ENCODE measurements at regions not wholly inside any gene's neighbourhood (a gene's known extent, or its start where the extent isn't known, plus 50 kb on each side); places are given as distances from the start of the nearest gene placed in this dataset.

- TF ChIP-seq POLR2A (IDR thresholded peaks at IDR 0.05) (no peak), CTCF (IDR thresholded peaks at IDR 0.05) (no peak)
- intact Hi-C loops (cut with DNase I), result no loop called here
- no peaks in the 10 kb centered on the region for H3K4me1 ChIP-seq
- H3K9me3 ChIP-seq, result no peaks in the 10 kb centered on the region
- WGBS, 2 donors, result 75% methylated on average over 2 of the region's 3 CpGs; no CpG with 5 or more reads in 1 of the 2 donors
- H3K36me3 ChIP-seq, result no peaks in the 10 kb centered on the region
- DNase-seq, result no peak
- H3K27me3 ChIP-seq, result peaks cover 0 to 9% (median 0%) of the 10 kb centered on the region in 4 donors
- H3K4me3 ChIP-seq, result no peak overlapping the region
- no peak overlapping the region for H3K27ac ChIP-seq
These were observed 113.5 kb upstream of the TEX51 start for GRCh38 chr2:126785236-126785635.

GRCh38 chr2:126785862-126786261, 112.8 kb upstream of the TEX51 start:
- Histone ChIP-seq H3K4me1 (no peaks in the 10 kb centered on the region), H3K27me3 (peaks cover 0 to 9% (median 0%) of the 10 kb centered on the region in 4 donors), H3K9me3 (no peaks in the 10 kb centered on the region), H3K27ac (no peak overlapping the region), H3K4me3 (no peak overlapping the region), H3K36me3 (no peaks in the 10 kb centered on the region)
- no peak for DNase-seq
- TF ChIP-seq CTCF (IDR thresholded peaks at IDR 0.05), result no peak
- TF ChIP-seq POLR2A (IDR thresholded peaks at IDR 0.05), result no peak
- intact Hi-C loops (cut with DNase I), result no loop called here
- WGBS, 2 donors, result 76 to 87% methylated on average over 2 of the region's 2 CpGs

- no peak overlapping the region for H3K4me3 ChIP-seq
- no peak for DNase-seq
- intact Hi-C loops (cut with DNase I), result no loop called here
- no peak overlapping the region for H3K27ac ChIP-seq
- H3K36me3 ChIP-seq, result no peaks in the 10 kb centered on the region
- 89 to 90% methylated on average over 2 of the region's 4 CpGs for WGBS, 2 donors
- H3K4me1 ChIP-seq, result no peaks in the 10 kb centered on the region
- peaks cover 0 to 18% (median 0%) of the 10 kb centered on the region in 4 donors for H3K27me3 ChIP-seq
- no peak for TF ChIP-seq CTCF (IDR thresholded peaks at IDR 0.05)
- no peak for TF ChIP-seq POLR2A (IDR thresholded peaks at IDR 0.05)
- H3K9me3 ChIP-seq, result no peaks in the 10 kb centered on the region
These were observed 111.9 kb upstream of the TEX51 start for GRCh38 chr2:126786765-126787164.

GRCh38 chr2:126787289-126787688, 111.4 kb upstream of the TEX51 start:
- intact Hi-C loops (cut with DNase I), result no loop called here
- DNase-seq, result no peak

GRCh38 chr2:126788113-126788512, 110.6 kb upstream of the TEX51 start:
- DNase-seq, result no peak
- H3K36me3 ChIP-seq, result no peaks in the 10 kb centered on the region
- H3K9me3 ChIP-seq, result no peaks in the 10 kb centered on the region
- H3K4me3 ChIP-seq, result no peak overlapping the region
- 72% methylated on average over 2 of the region's 4 CpGs; no CpG with 5 or more reads in 1 of the 2 donors for WGBS, 2 donors
- no peak overlapping the region for H3K27ac ChIP-seq
- TF ChIP-seq POLR2A (IDR thresholded peaks at IDR 0.05) (no peak), CTCF (IDR thresholded peaks at IDR 0.05) (no peak)
- intact Hi-C loops (cut with DNase I), result no loop called here
- H3K27me3 ChIP-seq, result peaks cover 0 to 25% (median 0%) of the 10 kb centered on the region in 4 donors
- no peaks in the 10 kb centered on the region for H3K4me1 ChIP-seq

More at GRCh38 chr2:126787289-126787688, 111.4 kb upstream of the TEX51 start:
- no peaks in the 10 kb centered on the region for H3K36me3 ChIP-seq
- H3K27me3 ChIP-seq, result peaks cover 0 to 22% (median 0%) of the 10 kb centered on the region in 4 donors
- H3K27ac ChIP-seq, result no peak overlapping the region
- H3K9me3 ChIP-seq, result no peaks in the 10 kb centered on the region
- TF ChIP-seq CTCF (IDR thresholded peaks at IDR 0.05) (no peak), POLR2A (IDR thresholded peaks at IDR 0.05) (no peak)
- H3K4me3 ChIP-seq, result no peak overlapping the region
- 76 to 88% methylated on average over 2 to 4 of the region's 4 CpGs for WGBS, 2 donors
- H3K4me1 ChIP-seq, result no peaks in the 10 kb centered on the region
